Keratinocyte (primary cell): ENCODE measurements at regions not wholly inside any gene's neighbourhood (a gene's known extent, or its start where the extent isn't known, plus 50 kb on each side); places are given as distances from the start of the nearest gene placed in this dataset.
A peak's percentile ranks its signal among the peaks of the same experiment; 100 is the strongest.

ENCODE experiments used
- DNase-seq: peaks from one replicate; pipeline ENCODE4 v3.0.0-alpha.2; 2011; ENCODE audit warnings: low read depth, missing footprints, low spot score
- FAIRE-seq: peaks from 2 replicates; lab custom pipeline; 2011; peaks lifted over from hg19 to GRCh38; lab: Jason Lieb, UNC
- H2AFZ ChIP-seq: 2 replicates; pipeline ENCODE4 v1.6.0; 2012; ENCODE audit warnings: low read length, control low read depth, inconsistent platforms; ENCODE audit not compliant: control insufficient read depth
- H3K27ac ChIP-seq: 2 replicates; pipeline ENCODE4 v1.5.1; 2011; ENCODE audit warnings: low read length; ENCODE audit not compliant: control insufficient read depth, insufficient read depth
- H3K27me3 ChIP-seq: 3 replicates; pipeline ENCODE4 v1.6.0; 2011; ENCODE audit warnings: low read length; ENCODE audit not compliant: control insufficient read depth, insufficient read depth; ENCODE audit errors: extremely low read depth
- H3K36me3 ChIP-seq, 2 experiments: 2 replicates in 1 of 2; 3 replicates in 1 of 2; pipeline ENCODE4 v1.5.1; 2011; ENCODE audit warnings: low read length in 2 of 2, mild to moderate bottlenecking in 1 of 2; ENCODE audit not compliant: control insufficient read depth in 2 of 2, insufficient read depth in 2 of 2; ENCODE audit errors: extremely low read depth in 1 of 2
- H3K4me1 ChIP-seq: 3 replicates; pipeline ENCODE4 v1.5.1; 2011; ENCODE audit warnings: low read length; ENCODE audit not compliant: control insufficient read depth, insufficient read depth; ENCODE audit errors: extremely low read depth
- H3K4me2 ChIP-seq: 3 replicates; pipeline ENCODE4 v1.6.0; 2011; ENCODE audit warnings: low read depth, low read length; ENCODE audit not compliant: control insufficient read depth, insufficient read depth; ENCODE audit errors: extremely low read depth
- H3K4me3 ChIP-seq, 3 experiments: fragments of 200-600 bp in 1 of 3; sonication (generic) in 1 of 3; 2 replicates in 2 of 3; 3 replicates in 1 of 3; pipeline ENCODE4 v1.5.1; 2011 to 2016; ENCODE audit warnings: low read length in 3 of 3, mild to moderate bottlenecking in 3 of 3, control low read depth in 2 of 3, inconsistent platforms in 1 of 3, low read depth in 1 of 3, mixed read lengths in 1 of 3, mixed run types in 1 of 3, moderate library complexity in 1 of 3; ENCODE audit not compliant: control insufficient read depth in 2 of 3, insufficient read depth in 2 of 3; ENCODE audit errors: extremely low read depth in 1 of 3
- H3K79me2 ChIP-seq: 2 replicates; pipeline ENCODE4 v1.6.0; 2012; ENCODE audit warnings: low read length; ENCODE audit not compliant: control insufficient read depth, insufficient read depth
- H3K9ac ChIP-seq: 3 replicates; pipeline ENCODE4 v1.6.0; 2011; ENCODE audit warnings: low read length; ENCODE audit not compliant: control insufficient read depth, insufficient read depth; ENCODE audit errors: extremely low read depth
- H3K9me1 ChIP-seq: 3 replicates; pipeline ENCODE4 v1.6.0; 2011; ENCODE audit warnings: low read length; ENCODE audit not compliant: control insufficient read depth, insufficient read depth; ENCODE audit errors: extremely low read depth
- H3K9me3 ChIP-seq: 2 replicates; pipeline ENCODE4 v1.5.1; 2012; ENCODE audit warnings: low read depth, low read length; ENCODE audit not compliant: control insufficient read depth
- H4K20me1 ChIP-seq: 3 replicates; pipeline ENCODE4 v1.6.0; 2011; ENCODE audit warnings: low read length; ENCODE audit not compliant: control insufficient read depth, insufficient read depth; ENCODE audit errors: extremely low read depth
- EZH2 ChIP-seq: IDR thresholded peaks from one replicate; pipeline ENCODE4 v1.6.1; 2012; ENCODE audit warnings: inconsistent platforms, mild to moderate bottlenecking, low read length, moderate library complexity
- dilution Hi-C: fragments of 300-500 bp; cut with MboI; formaldehyde crosslinking; loops from one replicate; pipeline ENCODE4 v1.7.0; 2020; ENCODE audit warnings: low sequenced_read_pairs; ENCODE audit not compliant: extremely low pct_ligation_motif_present
- TF ChIP-seq, protein P1 (sequence below), 3 experiments: IDR thresholded peaks in 1 of 3; conservative IDR thresholded peaks in 1 of 3; optimal IDR thresholded peaks in 1 of 3; 2 replicates in 2 of 3; 3 replicates in 1 of 3; pipeline versions ENCODE3 to v1.5.1; 2011; ENCODE audit warnings: low read length in 3 of 3, mild to moderate bottlenecking in 3 of 3, moderate library complexity in 2 of 3, control low read depth in 1 of 3, inconsistent platforms in 1 of 3; ENCODE audit not compliant: insufficient read depth in 2 of 3; ENCODE audit errors: extremely low read depth in 1 of 3

GRCh38 chr18:67926929-67927864, 410.7 kb upstream of the DSEL start:
- H3K4me1 ChIP-seq = peaks cover 3% of the 10 kb centered on the region
- H4K20me1 ChIP-seq = no peaks in the 10 kb centered on the region
- H3K9me1 ChIP-seq = no peaks in the 10 kb centered on the region
- H3K4me2 ChIP-seq = no peak overlapping the region
- no peak overlapping the region for H2AFZ ChIP-seq
- H3K27me3 ChIP-seq = no peaks in the 10 kb centered on the region
- no peak overlapping the region for H3K9ac ChIP-seq
- TF ChIP-seq EZH2 = no peak
- TF ChIP-seq, protein P1, sequence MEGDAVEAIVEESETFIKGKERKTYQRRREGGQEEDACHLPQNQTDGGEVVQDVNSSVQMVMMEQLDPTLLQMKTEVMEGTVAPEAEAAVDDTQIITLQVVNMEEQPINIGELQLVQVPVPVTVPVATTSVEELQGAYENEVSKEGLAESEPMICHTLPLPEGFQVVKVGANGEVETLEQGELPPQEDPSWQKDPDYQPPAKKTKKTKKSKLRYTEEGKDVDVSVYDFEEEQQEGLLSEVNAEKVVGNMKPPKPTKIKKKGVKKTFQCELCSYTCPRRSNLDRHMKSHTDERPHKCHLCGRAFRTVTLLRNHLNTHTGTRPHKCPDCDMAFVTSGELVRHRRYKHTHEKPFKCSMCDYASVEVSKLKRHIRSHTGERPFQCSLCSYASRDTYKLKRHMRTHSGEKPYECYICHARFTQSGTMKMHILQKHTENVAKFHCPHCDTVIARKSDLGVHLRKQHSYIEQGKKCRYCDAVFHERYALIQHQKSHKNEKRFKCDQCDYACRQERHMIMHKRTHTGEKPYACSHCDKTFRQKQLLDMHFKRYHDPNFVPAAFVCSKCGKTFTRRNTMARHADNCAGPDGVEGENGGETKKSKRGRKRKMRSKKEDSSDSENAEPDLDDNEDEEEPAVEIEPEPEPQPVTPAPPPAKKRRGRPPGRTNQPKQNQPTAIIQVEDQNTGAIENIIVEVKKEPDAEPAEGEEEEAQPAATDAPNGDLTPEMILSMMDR (optimal IDR thresholded peaks at IDR 0.05 in 1 of 3, IDR thresholded peaks at IDR 0.05 in 1 of 3, conservative IDR thresholded peaks at IDR 0.05 in 1 of 3; ENCODE audit: extremely low read depth in 1 of 3, insufficient read depth in 2 of 3, low read length in 3 of 3) = no peak
- no peak overlapping the region for H3K4me3 ChIP-seq
- no peak overlapping the region for H3K27ac ChIP-seq
- DNase-seq = no peak
- H3K79me2 ChIP-seq = no peaks in the 10 kb centered on the region
- H3K9me3 ChIP-seq = no peaks in the 10 kb centered on the region
- no peaks in the 10 kb centered on the region for H3K36me3 ChIP-seq
- dilution Hi-C loops = no loop called here
- no peak for FAIRE-seq

DNA sequence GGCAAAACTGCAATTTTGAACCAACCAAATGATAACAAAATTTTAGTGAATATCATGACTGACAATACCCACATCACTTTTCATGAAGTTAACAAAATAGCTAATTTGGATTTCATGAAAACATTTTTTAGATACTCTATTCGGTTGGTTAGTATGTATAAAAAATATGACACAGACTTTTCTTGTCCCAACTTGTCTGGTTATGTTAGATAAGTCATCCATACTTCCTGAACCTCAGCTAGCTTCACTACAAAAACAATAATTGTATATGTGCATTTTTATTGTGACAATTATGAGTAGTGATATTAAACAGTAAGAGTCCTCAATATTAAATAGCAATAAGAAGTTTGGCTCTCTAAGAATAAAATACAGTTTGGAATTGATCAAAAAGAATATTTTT, 408.1 kb upstream of the DSEL start:
- Histone ChIP-seq H3K27ac (no peak overlapping the region), H3K4me2 (no peak overlapping the region), H3K4me1 (no peaks in the 10 kb centered on the region), H3K36me3 (no peaks in the 10 kb centered on the region), H3K9me1 (no peaks in the 10 kb centered on the region), H2AFZ (no peak overlapping the region), H4K20me1 (no peaks in the 10 kb centered on the region), H3K4me3 (no peak overlapping the region), H3K79me2 (no peaks in the 10 kb centered on the region), H3K9ac (no peak overlapping the region), H3K27me3 (no peaks in the 10 kb centered on the region), H3K9me3 (no peaks in the 10 kb centered on the region)
- no peak for TF ChIP-seq EZH2
- TF ChIP-seq, protein P1 (optimal IDR thresholded peaks at IDR 0.05 in 1 of 3, IDR thresholded peaks at IDR 0.05 in 1 of 3, conservative IDR thresholded peaks at IDR 0.05 in 1 of 3; ENCODE audit: extremely low read depth in 1 of 3, insufficient read depth in 2 of 3, low read length in 3 of 3) = no peak
- dilution Hi-C loops = no loop called here
- no peak for DNase-seq
- peak; percentile 51 for FAIRE-seq
